PC-3 (cell line): ENCODE measurements at regions not wholly inside any gene's neighbourhood (a gene's known extent, or its start where the extent isn't known, plus 50 kb on each side); places are given as distances from the start of the nearest gene placed in this dataset.

Experiments used
- ATAC-seq: fragments of 200-7000 bp; cut with Tn5 transposase; 2 replicates; pipeline ENCODE4 v1.9.1; 2020; ENCODE audit warnings: mild to moderate bottlenecking, moderate library complexity
- BruUV-seq: library from RNA; stranded (reverse); fragments of 400-500 nt; replicated peaks from 2 replicates; lab custom pipeline; 2021; lab: Mats Ljungman, UMichigan
- CTCF ChIA-PET: fragments of 300-600 bp; sonication (Branson Sonifier 250); formaldehyde crosslinking; loops from one replicate; lab custom pipeline; 2022; ENCODE audit warnings: antibody characterized with exemption; lab: Charles Lee
- POLR2A ChIA-PET: fragments of 300-600 bp; sonication (Branson Sonifier 250); formaldehyde crosslinking; loops from one replicate; lab custom pipeline; 2022; ENCODE audit warnings: antibody characterized with exemption; ENCODE audit not compliant: unreplicated experiment; lab: Charles Lee
- DNase-seq: peaks from one replicate; pipeline ENCODE4 v3.0.0-alpha.2; 2015
- H2AFZ ChIP-seq: fragments of 300-600 bp; sonication (generic); 2 replicates; pipeline ENCODE4 v1.6.0; 2016; ENCODE audit warnings: antibody characterized with exemption, low read length
- H3F3A ChIP-seq: fragments of 300-600 bp; sonication (generic); one replicate; pipeline ENCODE4 v1.6.0; 2017; ENCODE audit warnings: antibody characterized with exemption, low read length, control low read depth, mild to moderate bottlenecking; ENCODE audit not compliant: unreplicated experiment
- H3K27ac ChIP-seq: fragments of 300-600 bp; sonication (generic); 2 replicates; pipeline ENCODE4 v1.5.1; 2016; ENCODE audit warnings: mild to moderate bottlenecking, low read length
- H3K27me3 ChIP-seq: fragments of 300-600 bp; sonication (generic); 2 replicates; pipeline ENCODE4 v1.6.1; 2016; ENCODE audit warnings: low read length, mixed read lengths
- H3K36me3 ChIP-seq: fragments of 300-600 bp; sonication (generic); 2 replicates; pipeline ENCODE4 v1.6.1; 2016; ENCODE audit warnings: low read depth, mixed run types, low read length, mixed read lengths
- H3K4me1 ChIP-seq: fragments of 300-600 bp; sonication (generic); 2 replicates; pipeline ENCODE4 v1.5.1; 2016; ENCODE audit warnings: low read length; ENCODE audit not compliant: insufficient read depth
- H3K4me2 ChIP-seq: fragments of 300-600 bp; sonication (generic); 2 replicates; pipeline ENCODE4 v1.6.0; 2016; ENCODE audit warnings: low read length
- H3K4me3 ChIP-seq: fragments of 300-600 bp; sonication (generic); 2 replicates; pipeline ENCODE4 v1.5.1; 2016; ENCODE audit warnings: mild to moderate bottlenecking, low read length, mixed read lengths
- H3K79me2 ChIP-seq: fragments of 300-600 bp; sonication (generic); 2 replicates; pipeline ENCODE4 v1.6.1; 2017; ENCODE audit warnings: low read length, mixed read lengths
- H3K9ac ChIP-seq: fragments of 300-600 bp; sonication (generic); 2 replicates; pipeline ENCODE4 v1.6.0; 2016; ENCODE audit warnings: mild to moderate bottlenecking, low read length
- H3K9me2 ChIP-seq: fragments of 300-600 bp; sonication (generic); replicated peaks from 2 replicates; pipeline ENCODE4 v1.6.1; 2016; ENCODE audit warnings: mixed run types, low read length, mixed read lengths
- H3K9me3 ChIP-seq: fragments of 300-600 bp; sonication (generic); 2 replicates; pipeline ENCODE4 v1.6.1; 2016; ENCODE audit warnings: low read length, mixed read lengths
- H4K20me1 ChIP-seq: fragments of 300-600 bp; sonication (generic); 2 replicates; pipeline ENCODE4 v1.6.1; 2016; ENCODE audit warnings: low read length, mixed read lengths
- CTCF ChIP-seq: fragments of 300-600 bp; sonication (generic); conservative IDR thresholded peaks from 2 replicates; pipeline ENCODE4 v1.5.1; 2017; ENCODE audit warnings: antibody characterized with exemption, low read depth, mild to moderate bottlenecking, low read length
- EZH2 ChIP-seq: fragments of 300-600 bp; sonication (generic); IDR thresholded peaks from one replicate; pipeline ENCODE4 v1.6.1; 2017; ENCODE audit warnings: antibody characterized with exemption, mild to moderate bottlenecking, low read length; ENCODE audit not compliant: unreplicated experiment
- EZH2phosphoT487 ChIP-seq: fragments of 300-600 bp; sonication (generic); IDR thresholded peaks from 2 replicates; pipeline ENCODE4 v1.6.1; 2018; ENCODE audit warnings: mild to moderate bottlenecking, antibody characterized with exemption, low read length, borderline replicate concordance
- intact Hi-C: fragments of 100-400 bp; cut with micrococcal nuclease; formaldehyde crosslinking; loops from 2 replicates; pipeline ENCODE4 v1.9.0; 2023

GRCh38 chr3:153734777-153735551, 386.2 kb upstream of the ARHGEF26 start:
- no peak overlapping the region; the same call in 1 of the 2 replicates for H3K9ac ChIP-seq
- ATAC-seq (peak; percentile 98), DNase-seq (peak; percentile 94)
- no peaks in the 10 kb centered on the region for H3K27me3 ChIP-seq
- CTCF ChIA-PET, result interaction anchor here (0.7 kb wide), 1 partner anchor 94 kb away, joined by 3 read pairs; no protein-coding TSS in a partner anchor
- no TSS peak for BruUV-seq
- H2AFZ ChIP-seq, result peak overlapping the region; percentile 14
- TF ChIP-seq CTCF, result no peak
- TF ChIP-seq EZH2, result no peak
- no peak for TF ChIP-seq EZH2phosphoT487
- peak overlapping the region; percentile 83 for H3K27ac ChIP-seq
- no peak overlapping the region for H3K4me3 ChIP-seq
- H4K20me1 ChIP-seq, result no peaks in the 10 kb centered on the region
- H3K9me2 ChIP-seq, result no peaks in the 10 kb centered on the region
- H3K9me3 ChIP-seq, result no peaks in the 10 kb centered on the region
- no peaks in the 10 kb centered on the region for H3F3A ChIP-seq
- H3K4me1 ChIP-seq, result peaks cover 16% of the 10 kb centered on the region
- POLR2A ChIA-PET, result interaction anchor here (0.5 kb wide), 1 partner anchor 13 kb away, joined by 3 read pairs; no protein-coding TSS in a partner anchor
- intact Hi-C loops, result loop anchor here (2.0 kb wide), 1 partner anchor 18 kb away; no protein-coding TSS in a partner anchor
- peaks cover 10% of the 10 kb centered on the region; the same call in 1 of the 2 replicates for H3K36me3 ChIP-seq
- peak overlapping the region; percentile 49 for H3K4me2 ChIP-seq
- H3K79me2 ChIP-seq, result no peaks in the 10 kb centered on the region

- DNase-seq, result no peak
- H3K9me3 ChIP-seq, result no peaks in the 10 kb centered on the region
- no peaks in the 10 kb centered on the region for H3K27me3 ChIP-seq
- no peaks in the 10 kb centered on the region for H3F3A ChIP-seq
- H3K27ac ChIP-seq, result no peak overlapping the region
- H2AFZ ChIP-seq, result no peak overlapping the region
- no peak overlapping the region for H3K9ac ChIP-seq
- H3K4me1 ChIP-seq, result peaks cover 7% of the 10 kb centered on the region
- H3K9me2 ChIP-seq, result no peaks in the 10 kb centered on the region
- no peak overlapping the region for H3K4me2 ChIP-seq
- intact Hi-C loops, result no loop called here
- ATAC-seq, result peak; percentile 67
- H3K36me3 ChIP-seq, result no peaks in the 10 kb centered on the region
- POLR2A ChIA-PET, result no interaction called here
- no peaks in the 10 kb centered on the region for H4K20me1 ChIP-seq
- TF ChIP-seq EZH2, result no peak
- no peak for TF ChIP-seq EZH2phosphoT487
- TF ChIP-seq CTCF, result no peak
- no TSS peak for BruUV-seq
- H3K79me2 ChIP-seq, result no peaks in the 10 kb centered on the region
- CTCF ChIA-PET, result no interaction called here
- H3K4me3 ChIP-seq, result no peak overlapping the region
Measured at GRCh38 chr3:153740109-153740508, 381.1 kb upstream of the ARHGEF26 start.

GRCh38 chr3:153744889-153745288, 376.3 kb upstream of the ARHGEF26 start:
- ATAC-seq, result no peak
- H3K4me2 ChIP-seq, result no peak overlapping the region
- 0 out of 2 replicates have a peak, but pooled peaks cover under 1% of the 10 kb centered on the region for H3K9me2 ChIP-seq
- no peak overlapping the region for H3K9ac ChIP-seq
- H3K79me2 ChIP-seq, result no peaks in the 10 kb centered on the region
- no peak overlapping the region for H3K27ac ChIP-seq
- H3F3A ChIP-seq, result no peaks in the 10 kb centered on the region
- no TSS peak for BruUV-seq
- H3K36me3 ChIP-seq, result no peaks in the 10 kb centered on the region
- H4K20me1 ChIP-seq, result no peaks in the 10 kb centered on the region
- DNase-seq, result no peak
- H3K9me3 ChIP-seq, result no peaks in the 10 kb centered on the region
- POLR2A ChIA-PET, result no interaction called here
- CTCF ChIA-PET, result no interaction called here
- intact Hi-C loops, result no loop called here
- H3K27me3 ChIP-seq, result no peaks in the 10 kb centered on the region
- no peaks in the 10 kb centered on the region for H3K4me1 ChIP-seq
- H3K4me3 ChIP-seq, result no peak overlapping the region
- TF ChIP-seq EZH2phosphoT487, result no peak
- TF ChIP-seq EZH2, result no peak
- TF ChIP-seq CTCF, result no peak
- H2AFZ ChIP-seq, result no peak overlapping the region
